Kidney (tissue), 13 donors: ENCODE measurements at regions not wholly inside any gene's neighbourhood (a gene's known extent, or its start where the extent isn't known, plus 50 kb on each side); places are given as distances from the start of the nearest gene placed in this dataset.

Source experiments
- DNase-seq, 5 donors: peaks; one replicate each; pipeline ENCODE4 v3.0.0-alpha.2; 2013 to 2020
- FAIRE-seq: peaks from 2 replicates; lab custom pipeline; 2012; peaks lifted over from hg19 to GRCh38; lab: Jason Lieb, UNC
- H3K27ac ChIP-seq, 2 donors: one replicate each; pipeline ENCODE4 v1.7.0; 2013; ENCODE audit warnings: low read depth in 2 of 2, low read length in 2 of 2, inconsistent platforms in 1 of 2
- H3K27me3 ChIP-seq: one replicate; pipeline ENCODE4 v1.7.1; 2013; ENCODE audit warnings: low read length, inconsistent platforms; ENCODE audit not compliant: control insufficient read depth, insufficient read depth
- H3K36me3 ChIP-seq, 3 donors: one replicate each; pipeline versions ENCODE4 v1.7.0 to v1.7.1; 2013; ENCODE audit warnings: low read length in 3 of 3, control low read depth in 1 of 3, inconsistent platforms in 1 of 3; ENCODE audit not compliant: insufficient read depth in 3 of 3, control insufficient read depth in 2 of 3
- H3K4me1 ChIP-seq, 3 donors: one replicate each; pipeline versions ENCODE4 v1.7.0 to v1.7.1; 2013; ENCODE audit warnings: low read length in 3 of 3, inconsistent platforms in 1 of 3, low read depth in 1 of 3; ENCODE audit not compliant: control insufficient read depth in 2 of 3, insufficient read depth in 2 of 3
- H3K4me3 ChIP-seq, 3 donors: one replicate each; pipeline versions ENCODE4 v1.7.0 to v1.8.1; 2013; ENCODE audit warnings: low read length in 3 of 3, control low read depth in 1 of 3, inconsistent platforms in 1 of 3
- H3K9ac ChIP-seq, 3 donors: one replicate each; pipeline versions ENCODE4 v1.7.0 to v1.7.1; 2013; ENCODE audit warnings: low read length in 3 of 3, control low read depth in 1 of 3, inconsistent platforms in 1 of 3
- H3K9me3 ChIP-seq, 3 donors: one replicate each; pipeline versions ENCODE4 v1.7.0 to v1.7.1; 2013; ENCODE audit warnings: low read length in 3 of 3, control low read depth in 1 of 3, inconsistent platforms in 1 of 3; ENCODE audit not compliant: control insufficient read depth in 2 of 3, insufficient read depth in 1 of 3
- intact Hi-C: fragments of 100-400 bp; cut with DNase I; formaldehyde crosslinking; loops from one replicate; pipeline ENCODE4 v1.11.1; 2022
- TF ChIP-seq, protein P1 (sequence below): IDR thresholded peaks from 3 replicates; pipeline ENCODE4 v1.5.1; 2012; ENCODE audit warnings: mild to moderate bottlenecking, moderate library complexity, borderline replicate concordance; ENCODE audit not compliant: insufficient read depth; ENCODE audit errors: extremely low read depth
- donor health status: control.
- donor health status: control.
- donor health status: control.
- donor health status: control.
- donor health status: control.
- donor health status: DM: yes; HTN: yes; CAD: no.
- donor health status: Normal renal cell carcinoma (clear cell type).

DNA sequence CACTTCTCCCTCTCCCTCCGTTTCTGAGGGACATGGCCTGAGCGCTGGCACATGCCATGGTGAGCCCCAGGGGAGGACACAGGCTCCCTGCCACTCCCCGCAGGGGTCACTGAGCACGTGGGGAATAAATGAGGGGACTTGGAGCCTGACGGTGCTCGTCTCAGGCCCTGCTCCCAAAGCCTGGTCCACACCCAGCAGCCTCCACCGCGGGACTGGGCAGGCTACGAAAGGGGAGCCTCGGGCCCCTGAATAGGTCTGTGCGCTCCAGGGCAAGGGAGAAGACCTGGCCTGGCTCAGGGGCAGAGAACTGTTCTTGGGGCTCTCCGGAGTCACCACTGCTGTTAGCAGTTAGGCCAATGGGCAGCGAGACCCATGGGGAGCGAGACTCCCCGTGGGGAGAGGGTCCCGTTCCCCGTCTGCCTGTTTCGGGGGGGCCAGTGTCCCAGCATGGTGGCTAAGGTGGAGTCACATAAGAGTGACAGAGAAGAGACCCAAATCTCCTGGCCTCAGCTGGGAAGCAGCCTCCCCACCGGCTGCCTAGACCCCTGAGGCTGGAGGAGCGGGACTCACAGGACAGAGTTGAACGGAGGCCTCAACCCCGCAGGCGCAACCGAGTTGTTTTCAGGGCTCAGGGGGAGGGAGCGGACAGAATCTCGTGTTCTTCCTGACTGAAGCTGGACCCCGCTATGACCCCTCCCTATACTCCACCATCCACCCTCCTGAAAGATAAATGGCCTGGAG is 329.8 kb upstream of the SFSWAP start:
- FAIRE-seq (no peak), DNase-seq (peak; percentile 29 to 55 (median 40))
- Histone ChIP-seq H3K36me3 (no peaks in the 10 kb centered on the region), H3K4me3 (no peak overlapping the region), H3K4me1 (no peaks in the 10 kb centered on the region), H3K9me3 (no peaks in the 10 kb centered on the region), H3K27me3 (no peaks in the 10 kb centered on the region), H3K9ac (no peak overlapping the region), H3K27ac (no peak overlapping the region)
- TF ChIP-seq, protein P1, sequence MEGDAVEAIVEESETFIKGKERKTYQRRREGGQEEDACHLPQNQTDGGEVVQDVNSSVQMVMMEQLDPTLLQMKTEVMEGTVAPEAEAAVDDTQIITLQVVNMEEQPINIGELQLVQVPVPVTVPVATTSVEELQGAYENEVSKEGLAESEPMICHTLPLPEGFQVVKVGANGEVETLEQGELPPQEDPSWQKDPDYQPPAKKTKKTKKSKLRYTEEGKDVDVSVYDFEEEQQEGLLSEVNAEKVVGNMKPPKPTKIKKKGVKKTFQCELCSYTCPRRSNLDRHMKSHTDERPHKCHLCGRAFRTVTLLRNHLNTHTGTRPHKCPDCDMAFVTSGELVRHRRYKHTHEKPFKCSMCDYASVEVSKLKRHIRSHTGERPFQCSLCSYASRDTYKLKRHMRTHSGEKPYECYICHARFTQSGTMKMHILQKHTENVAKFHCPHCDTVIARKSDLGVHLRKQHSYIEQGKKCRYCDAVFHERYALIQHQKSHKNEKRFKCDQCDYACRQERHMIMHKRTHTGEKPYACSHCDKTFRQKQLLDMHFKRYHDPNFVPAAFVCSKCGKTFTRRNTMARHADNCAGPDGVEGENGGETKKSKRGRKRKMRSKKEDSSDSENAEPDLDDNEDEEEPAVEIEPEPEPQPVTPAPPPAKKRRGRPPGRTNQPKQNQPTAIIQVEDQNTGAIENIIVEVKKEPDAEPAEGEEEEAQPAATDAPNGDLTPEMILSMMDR: no peak
- intact Hi-C loops: no loop called here

DNA sequence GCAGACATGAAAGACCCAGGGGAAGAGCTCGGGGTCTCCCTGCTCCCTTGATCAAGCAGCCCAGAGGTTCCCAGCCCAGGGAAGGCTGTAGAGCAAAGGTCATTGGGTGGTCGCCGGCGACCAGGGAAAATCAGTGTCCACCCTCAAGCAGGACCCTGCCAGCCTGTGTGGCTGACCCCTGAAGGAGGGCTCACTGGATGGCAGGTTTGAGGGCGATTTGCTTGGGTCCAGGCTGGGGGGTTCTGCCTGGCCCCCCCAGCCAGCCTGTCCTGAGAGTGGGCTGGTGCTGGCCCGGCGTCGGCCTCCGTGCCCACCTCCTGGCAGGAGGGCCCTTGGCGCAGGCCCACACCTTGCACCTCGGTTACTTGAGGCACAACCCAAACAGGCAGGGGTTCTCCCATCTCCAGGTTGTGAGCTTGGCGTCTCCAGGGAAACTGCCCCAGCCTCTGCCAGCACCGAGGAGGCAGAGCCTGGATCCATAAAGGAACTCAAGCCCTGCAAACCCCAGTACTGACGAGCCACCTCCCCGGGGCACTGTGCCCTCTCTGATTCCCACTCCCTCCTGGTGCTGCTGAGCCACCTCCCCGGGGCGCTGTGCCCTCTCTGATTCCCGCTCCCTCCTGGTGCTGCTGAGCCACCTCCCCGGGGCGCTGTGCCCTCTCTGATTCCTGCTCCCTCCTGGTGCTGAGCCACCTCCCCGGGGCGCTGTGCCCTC is 329.0 kb upstream of the SFSWAP start:
- H3K27me3 ChIP-seq: no peaks in the 10 kb centered on the region
- FAIRE-seq: no peak
- TF ChIP-seq, protein P1: no peak

DNA sequence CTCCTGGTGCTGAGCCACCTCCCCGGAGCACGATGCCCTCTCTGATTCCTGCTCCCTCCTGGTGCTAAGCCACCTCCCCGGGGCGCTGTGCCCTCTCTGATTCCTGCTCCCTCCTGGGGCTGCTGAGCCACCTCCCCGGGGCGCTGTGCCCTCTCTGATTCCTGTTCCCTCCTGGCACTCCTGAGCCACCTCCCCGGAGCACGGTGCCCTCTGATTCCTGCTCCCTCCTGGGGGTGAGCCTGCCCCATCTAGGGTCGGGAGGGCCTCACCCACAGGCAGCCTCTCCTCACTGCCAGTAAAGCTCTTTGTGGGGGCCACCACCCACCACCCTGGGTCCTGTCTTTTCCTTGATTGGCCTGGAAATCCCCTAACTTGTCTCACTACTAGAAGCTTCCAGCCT is 327.6 kb upstream of the SFSWAP start:
- no peak for FAIRE-seq

More for the DNA sequence above, 329.0 kb upstream of the SFSWAP start:
- Histone ChIP-seq H3K9me3 (no peaks in the 10 kb centered on the region), H3K9ac (no peak overlapping the region), H3K36me3 (no peaks in the 10 kb centered on the region), H3K4me3 (no peak overlapping the region), H3K27ac (no peak overlapping the region), H3K4me1 (no peaks in the 10 kb centered on the region)
- intact Hi-C loops: no loop called here
- DNase-seq: peak in 2 of 5 donors; percentile 20 to 32

More for the DNA sequence above, 327.6 kb upstream of the SFSWAP start:
- H3K4me3 ChIP-seq: no peak overlapping the region
- H3K36me3 ChIP-seq: no peaks in the 10 kb centered on the region
- TF ChIP-seq, protein P1: no peak
- no peak overlapping the region for H3K27ac ChIP-seq
- H3K4me1 ChIP-seq: no peaks in the 10 kb centered on the region
- no peak overlapping the region for H3K9ac ChIP-seq
- H3K27me3 ChIP-seq: no peaks in the 10 kb centered on the region
- intact Hi-C loops: no loop called here
- DNase-seq: no peak
- no peaks in the 10 kb centered on the region for H3K9me3 ChIP-seq
